ENCODE measurements at regions not wholly inside any gene's neighbourhood (a gene's known extent, or its start where the extent isn't known, plus 50 kb on each side); places are given as distances from the start of the nearest gene placed in this dataset.

- no peak for DNase-seq (ENCODE audit: missing footprints)
- no peak for ATAC-seq
- intact Hi-C loops (cut with DNase I): no loop called here
Observed at GRCh38 chr5:5671823-5672222, 249.3 kb downstream of the ICE1 start.

GRCh38 chr5:5667136-5667554, 244.7 kb downstream of the ICE1 start:
- no peak for ATAC-seq
- intact Hi-C loops (cut with DNase I): no loop called here

GRCh38 chr5:5666369-5666768, 243.9 kb downstream of the ICE1 start:
- DNase-seq (ENCODE audit: missing footprints) (no peak), ATAC-seq (no peak)
- intact Hi-C loops (cut with DNase I): no loop called here

More at GRCh38 chr5:5667136-5667554, 244.7 kb downstream of the ICE1 start:
- DNase-seq (ENCODE audit: missing footprints): no peak

- ATAC-seq: no peak
- no peak for DNase-seq (ENCODE audit: missing footprints)
- intact Hi-C loops (cut with DNase I): no loop called here
Observed at GRCh38 chr5:5666076-5666365, 243.5 kb downstream of the ICE1 start.

GRCh38 chr5:5665225-5666075, 243.0 kb downstream of the ICE1 start:
- ATAC-seq: no peak
- no peak for DNase-seq (ENCODE audit: missing footprints)
- intact Hi-C loops (cut with DNase I): no loop called here

GRCh38 chr5:5658889-5659465, 236.5 kb downstream of the ICE1 start:
- DNase-seq (ENCODE audit: missing footprints): no peak
- ATAC-seq: no peak
- intact Hi-C loops (cut with DNase I): no loop called here

GRCh38 chr5:5658226-5658625, 235.7 kb downstream of the ICE1 start:
- ATAC-seq (peak; percentile 95), DNase-seq (ENCODE audit: missing footprints) (no peak)
- intact Hi-C loops (cut with DNase I): no loop called here

- ATAC-seq: no peak
- intact Hi-C loops (cut with DNase I): no loop called here
- DNase-seq (ENCODE audit: missing footprints): no peak
Observed at GRCh38 chr5:5652181-5652580, 229.7 kb downstream of the ICE1 start.

- ATAC-seq (no peak), DNase-seq (ENCODE audit: missing footprints) (no peak)
- intact Hi-C loops (cut with DNase I): no loop called here
Observed at GRCh38 chr5:5650949-5651348, 228.5 kb downstream of the ICE1 start.

- ATAC-seq (no peak), DNase-seq (ENCODE audit: missing footprints) (no peak)
- intact Hi-C loops (cut with DNase I): no loop called here
Observed at GRCh38 chr5:5650242-5650641, 227.8 kb downstream of the ICE1 start.

GRCh38 chr5:5649641-5650040, 227.2 kb downstream of the ICE1 start:
- DNase-seq (ENCODE audit: missing footprints): no peak
- intact Hi-C loops (cut with DNase I): no loop called here
- peak; percentile 56 for ATAC-seq

GRCh38 chr5:5648694-5649093, 226.2 kb downstream of the ICE1 start:
- DNase-seq (ENCODE audit: missing footprints) (no peak), ATAC-seq (no peak)

GRCh38 chr5:5645891-5646290, 223.4 kb downstream of the ICE1 start:
- ATAC-seq (no peak), DNase-seq (ENCODE audit: missing footprints) (no peak)
- intact Hi-C loops (cut with DNase I): no loop called here

More at GRCh38 chr5:5648694-5649093, 226.2 kb downstream of the ICE1 start:
- intact Hi-C loops (cut with DNase I): no loop called here

- intact Hi-C loops (cut with DNase I): no loop called here
- DNase-seq (ENCODE audit: missing footprints) (no peak), ATAC-seq (no peak)
Observed at GRCh38 chr5:5645198-5645597, 222.7 kb downstream of the ICE1 start.

GRCh38 chr5:5644249-5644648, 221.8 kb downstream of the ICE1 start:
- DNase-seq (ENCODE audit: missing footprints): no peak
- ATAC-seq: peak; percentile 30
- intact Hi-C loops (cut with DNase I): loop anchor here (5.0 kb wide), 1 partner anchor 153 kb away; no protein-coding TSS in a partner anchor

- ATAC-seq: peak; percentile 38
- intact Hi-C loops (cut with DNase I): loop anchor here (5.0 kb wide), 1 partner anchor 154 kb away; no protein-coding TSS in a partner anchor
- DNase-seq (ENCODE audit: missing footprints): no peak
Observed at GRCh38 chr5:5643481-5643880, 221.0 kb downstream of the ICE1 start.

- intact Hi-C loops (cut with DNase I): no loop called here
- no peak for DNase-seq (ENCODE audit: missing footprints)
Observed at GRCh38 chr5:5638211-5638610, 215.7 kb downstream of the ICE1 start.

GRCh38 chr5:5637173-5637572, 214.7 kb downstream of the ICE1 start:
- no peak for ATAC-seq
- DNase-seq (ENCODE audit: missing footprints): no peak
- intact Hi-C loops (cut with DNase I): no loop called here

More at GRCh38 chr5:5638211-5638610, 215.7 kb downstream of the ICE1 start:
- peak; percentile 86 for ATAC-seq

- intact Hi-C loops (cut with DNase I): no loop called here
- DNase-seq (ENCODE audit: missing footprints) (no peak), ATAC-seq (no peak)
Observed at GRCh38 chr5:5634817-5635216, 212.3 kb downstream of the ICE1 start.

GRCh38 chr5:5633579-5633978, 211.1 kb downstream of the ICE1 start:
- intact Hi-C loops (cut with DNase I): no loop called here
- DNase-seq (ENCODE audit: missing footprints) (no peak), ATAC-seq (no peak)

Measured in Right ventricle myocardium inferior (tissue), 1 donor.